ENCODE measurements at regions not wholly inside any gene's neighbourhood (a gene's known extent, or its start where the extent isn't known, plus 50 kb on each side); places are given as distances from the start of the nearest gene placed in this dataset.

DNA sequence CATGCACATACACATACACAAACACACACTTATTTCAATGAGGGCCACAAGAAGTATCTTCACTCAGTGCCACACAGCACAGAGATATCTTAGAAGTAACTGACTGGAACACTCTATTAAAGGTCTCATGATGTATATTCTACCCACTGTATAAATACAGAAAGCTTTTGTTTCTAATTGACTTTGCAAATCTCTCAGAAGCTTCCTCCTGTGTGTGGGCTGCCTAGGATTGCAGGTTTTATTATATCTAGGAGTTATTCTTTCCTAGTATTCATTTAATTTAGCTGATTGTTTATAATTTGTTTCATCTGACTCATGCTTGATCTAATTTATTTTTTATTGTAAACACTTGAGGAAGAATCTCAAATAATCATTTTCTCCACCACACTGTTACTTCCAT is 262.4 kb upstream of the ACTBL2 start:
- H3K36me3 Mint-ChIP-seq, result no peaks in the 10 kb centered on the region

DNA sequence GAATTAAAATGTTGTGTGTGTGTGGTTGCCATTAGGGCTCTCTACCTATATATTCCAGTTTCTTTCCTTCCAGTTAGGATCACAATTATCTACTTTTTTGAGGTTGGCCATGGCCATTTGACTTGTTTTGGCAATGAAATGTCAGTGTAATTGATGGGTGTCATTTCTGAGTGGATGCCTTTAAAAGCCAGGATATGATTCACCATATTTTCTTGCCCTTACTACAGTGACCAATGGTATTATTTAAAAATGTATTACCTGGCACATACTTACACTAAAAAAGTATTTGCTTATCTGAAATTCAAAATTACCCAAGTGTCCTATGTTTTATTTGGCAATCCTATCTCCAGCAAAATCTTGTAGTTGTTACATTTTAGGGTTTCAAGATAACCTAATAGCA is 258.7 kb upstream of the ACTBL2 start:
- H3K27me3 Mint-ChIP-seq (ENCODE audit: low read depth in 2 of 2), result no peaks in the 10 kb centered on the region
- H3K27ac Mint-ChIP-seq, result no peak overlapping the region
- Histone ChIP-seq H3K36me3 (ENCODE audit: control insufficient read depth, insufficient read depth, low read length) (no peaks in the 10 kb centered on the region), H3K27me3 (ENCODE audit: control insufficient read depth, insufficient read depth, low read length) (no peaks in the 10 kb centered on the region), H3K27ac (ENCODE audit: low read length) (no peak overlapping the region), H3K4me3 (ENCODE audit: low read length) (no peak overlapping the region), H3K9me3 (ENCODE audit: control insufficient read depth, insufficient read depth, low read length) (no peaks in the 10 kb centered on the region), H3K4me1 (ENCODE audit: control insufficient read depth, insufficient read depth, low read length) (no peaks in the 10 kb centered on the region)
- DNase-seq (no peak), ATAC-seq (no peak)
- intact Hi-C loops (cut with micrococcal nuclease), result no loop called here
- TF ChIP-seq, protein P1, sequence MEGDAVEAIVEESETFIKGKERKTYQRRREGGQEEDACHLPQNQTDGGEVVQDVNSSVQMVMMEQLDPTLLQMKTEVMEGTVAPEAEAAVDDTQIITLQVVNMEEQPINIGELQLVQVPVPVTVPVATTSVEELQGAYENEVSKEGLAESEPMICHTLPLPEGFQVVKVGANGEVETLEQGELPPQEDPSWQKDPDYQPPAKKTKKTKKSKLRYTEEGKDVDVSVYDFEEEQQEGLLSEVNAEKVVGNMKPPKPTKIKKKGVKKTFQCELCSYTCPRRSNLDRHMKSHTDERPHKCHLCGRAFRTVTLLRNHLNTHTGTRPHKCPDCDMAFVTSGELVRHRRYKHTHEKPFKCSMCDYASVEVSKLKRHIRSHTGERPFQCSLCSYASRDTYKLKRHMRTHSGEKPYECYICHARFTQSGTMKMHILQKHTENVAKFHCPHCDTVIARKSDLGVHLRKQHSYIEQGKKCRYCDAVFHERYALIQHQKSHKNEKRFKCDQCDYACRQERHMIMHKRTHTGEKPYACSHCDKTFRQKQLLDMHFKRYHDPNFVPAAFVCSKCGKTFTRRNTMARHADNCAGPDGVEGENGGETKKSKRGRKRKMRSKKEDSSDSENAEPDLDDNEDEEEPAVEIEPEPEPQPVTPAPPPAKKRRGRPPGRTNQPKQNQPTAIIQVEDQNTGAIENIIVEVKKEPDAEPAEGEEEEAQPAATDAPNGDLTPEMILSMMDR (IDR thresholded peaks at IDR 0.05), result no peak
- no peaks in the 10 kb centered on the region for H3K4me1 Mint-ChIP-seq
- H3K9me3 Mint-ChIP-seq, result peaks cover 2% of the 10 kb centered on the region in 2 donors
- H3K36me3 Mint-ChIP-seq, result no peaks in the 10 kb centered on the region
- H3K4me3 Mint-ChIP-seq, result no peak overlapping the region

More for the DNA sequence above, 262.4 kb upstream of the ACTBL2 start:
- Histone ChIP-seq H3K4me3 (ENCODE audit: low read length) (no peak overlapping the region), H3K4me1 (ENCODE audit: control insufficient read depth, insufficient read depth, low read length) (no peaks in the 10 kb centered on the region), H3K9me3 (ENCODE audit: control insufficient read depth, insufficient read depth, low read length) (no peaks in the 10 kb centered on the region), H3K27ac (ENCODE audit: low read length) (no peak overlapping the region), H3K36me3 (ENCODE audit: control insufficient read depth, insufficient read depth, low read length) (no peaks in the 10 kb centered on the region), H3K27me3 (ENCODE audit: control insufficient read depth, insufficient read depth, low read length) (no peaks in the 10 kb centered on the region)
- TF ChIP-seq, protein P1 (IDR thresholded peaks at IDR 0.05), result no peak
- H3K27me3 Mint-ChIP-seq (ENCODE audit: low read depth in 2 of 2), result peaks cover 0 to 10% of the 10 kb centered on the region in 2 donors
- intact Hi-C loops (cut with micrococcal nuclease), result no loop called here
- DNase-seq, result no peak
- H3K27ac Mint-ChIP-seq, result no peak overlapping the region
- no peak overlapping the region for H3K4me3 Mint-ChIP-seq
- no peaks in the 10 kb centered on the region for H3K4me1 Mint-ChIP-seq
- no peak for ATAC-seq
- peaks cover 2 to 5% of the 10 kb centered on the region in 2 donors for H3K9me3 Mint-ChIP-seq

DNA sequence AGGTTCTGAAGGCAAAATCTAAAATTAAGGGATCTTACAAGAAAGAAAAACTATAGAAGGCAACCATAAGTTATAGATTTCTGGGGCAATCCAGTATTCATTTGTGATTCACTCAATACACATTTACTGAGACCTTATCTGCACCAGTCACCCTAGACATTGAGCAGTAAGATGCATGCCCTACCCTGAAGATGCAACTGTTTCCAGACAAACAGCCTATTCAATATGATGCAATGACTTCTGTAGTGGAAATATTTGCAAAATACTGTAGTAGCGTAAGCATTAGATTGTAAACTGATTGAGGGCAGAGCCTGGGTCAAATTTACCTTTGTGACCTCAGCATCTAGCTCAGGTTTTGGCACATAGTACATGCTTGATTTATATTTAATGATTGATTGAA is 256.2 kb upstream of the ACTBL2 start:
- TF ChIP-seq, protein P1 (IDR thresholded peaks at IDR 0.05), result no peak
- ATAC-seq (no peak), DNase-seq (no peak)
- Mint-ChIP-seq H3K4me3 (no peak overlapping the region), H3K36me3 (no peaks in the 10 kb centered on the region), H3K9me3 (no peaks in the 10 kb centered on the region), H3K4me1 (no peaks in the 10 kb centered on the region), H3K27me3 (ENCODE audit: low read depth in 2 of 2) (no peaks in the 10 kb centered on the region), H3K27ac (no peak overlapping the region)
- Histone ChIP-seq H3K9me3 (ENCODE audit: control insufficient read depth, insufficient read depth, low read length) (no peaks in the 10 kb centered on the region), H3K4me1 (ENCODE audit: control insufficient read depth, insufficient read depth, low read length) (no peaks in the 10 kb centered on the region), H3K36me3 (ENCODE audit: control insufficient read depth, insufficient read depth, low read length) (no peaks in the 10 kb centered on the region), H3K4me3 (ENCODE audit: low read length) (no peak overlapping the region), H3K27ac (ENCODE audit: low read length) (no peak overlapping the region), H3K27me3 (ENCODE audit: control insufficient read depth, insufficient read depth, low read length) (no peaks in the 10 kb centered on the region)
- 100% methylated on average over 1 of the region's 1 CpG for WGBS (ENCODE audit: insufficient coverage)
- intact Hi-C loops (cut with micrococcal nuclease), result no loop called here

DNA sequence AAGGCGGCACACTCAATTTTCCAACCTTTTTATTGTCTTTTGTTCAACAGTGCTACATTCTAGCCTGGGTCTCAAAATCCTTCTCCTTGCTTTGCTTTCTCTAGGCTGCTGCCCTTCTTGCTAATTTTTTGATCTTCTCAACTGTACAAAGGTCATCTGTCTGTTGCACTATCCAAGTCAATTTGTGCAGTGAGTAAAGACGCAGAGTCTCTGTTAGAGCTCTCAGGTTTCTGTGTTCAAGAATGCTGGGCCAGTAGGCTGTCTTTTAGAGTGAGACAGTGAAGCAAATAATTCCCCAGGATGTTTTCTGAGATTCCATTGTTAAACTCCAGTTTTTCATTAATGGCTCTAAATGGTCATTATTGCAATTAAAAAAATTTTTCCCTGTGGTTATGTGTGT is 255.7 kb upstream of the ACTBL2 start:
- Histone ChIP-seq H3K4me1 (ENCODE audit: control insufficient read depth, insufficient read depth, low read length) (no peaks in the 10 kb centered on the region), H3K36me3 (ENCODE audit: control insufficient read depth, insufficient read depth, low read length) (no peaks in the 10 kb centered on the region), H3K27ac (ENCODE audit: low read length) (no peak overlapping the region), H3K4me3 (ENCODE audit: low read length) (no peak overlapping the region), H3K9me3 (ENCODE audit: control insufficient read depth, insufficient read depth, low read length) (no peaks in the 10 kb centered on the region), H3K27me3 (ENCODE audit: control insufficient read depth, insufficient read depth, low read length) (no peaks in the 10 kb centered on the region)
- no peak overlapping the region for H3K27ac Mint-ChIP-seq
- ATAC-seq (no peak), DNase-seq (no peak)
- WGBS (ENCODE audit: insufficient coverage), result 94% methylated on average over 2 of the region's 2 CpGs
- no peaks in the 10 kb centered on the region for H3K36me3 Mint-ChIP-seq
- no peaks in the 10 kb centered on the region for H3K27me3 Mint-ChIP-seq (ENCODE audit: low read depth in 2 of 2)
- no peaks in the 10 kb centered on the region for H3K9me3 Mint-ChIP-seq
- intact Hi-C loops (cut with micrococcal nuclease), result no loop called here
- H3K4me1 Mint-ChIP-seq, result no peaks in the 10 kb centered on the region
- H3K4me3 Mint-ChIP-seq, result no peak overlapping the region
- TF ChIP-seq, protein P1 (IDR thresholded peaks at IDR 0.05), result no peak
